Body of pancreas (tissue), 4 donors: ENCODE measurements at regions not wholly inside any gene's neighbourhood (a gene's known extent, or its start where the extent isn't known, plus 50 kb on each side); places are given as distances from the start of the nearest gene placed in this dataset.

Source experiments
- ATAC-seq: fragments of 150-250 bp; one replicate; pipeline ENCODE4 v1.9.1; 2016
- DNase-seq, 4 donors: peaks; one replicate each; pipeline ENCODE4 v3.0.0-alpha.2; 2019
- H3K27ac ChIP-seq, 4 donors: fragments of 200-600 bp; sonication (generic); 1 replicate in 3 of 4; 2 replicates in 1 of 4; pipeline versions ENCODE4 v1.5.1 to v1.6.1; 2016 to 2019; ENCODE audit warnings: mild to moderate bottlenecking in 1 of 4, mixed read lengths in 1 of 4, moderate library complexity in 1 of 4
- H3K27me3 ChIP-seq, 2 donors: fragments of 200-600 bp; sonication (generic); one replicate each; pipeline ENCODE4 v1.6.0; 2016; ENCODE audit warnings: mild to moderate bottlenecking in 1 of 2
- H3K36me3 ChIP-seq, 2 donors: fragments of 200-600 bp; sonication (generic); replicated peaks in 1 of 2; 2 replicates each; pipeline ENCODE4 v1.5.1; 2016; ENCODE audit warnings: low read depth in 2 of 2; ENCODE audit not compliant: insufficient read depth in 1 of 2
- H3K4me1 ChIP-seq: fragments of 200-600 bp; sonication (generic); one replicate; pipeline ENCODE4 v1.6.0; 2016
- H3K4me3 ChIP-seq, 2 donors: fragments of 200-600 bp; sonication (generic); 1 replicate in 1 of 2; 2 replicates in 1 of 2; pipeline ENCODE4 v1.5.1; 2016 to 2019
- H3K9me3 ChIP-seq, 3 donors: fragments of 200-600 bp; sonication (generic); 1 replicate in 2 of 3; 2 replicates in 1 of 3; pipeline ENCODE4 v1.5.1; 2016
- POLR2A ChIP-seq, 3 donors: fragments of 450-650 bp; IDR thresholded peaks; one replicate each; pipeline ENCODE4 v1.6.1; 2016; ENCODE audit warnings: antibody characterized with exemption in 3 of 3, mild to moderate bottlenecking in 2 of 3
- WGBS, 2 donors: methylation state at CpG; one replicate each; pipeline ENCODE4 v1.1.5; 2017; 5-methylcytosine and 5-hydroxymethylcytosine counted together
- intact Hi-C: fragments of 100-400 bp; cut with DNase I; formaldehyde crosslinking; loops from one replicate; pipeline ENCODE4 v1.15.1; 2023
- TF ChIP-seq, protein P1 (sequence below), 7 experiments: fragments of 450-650 bp in 4 of 7; fragments of 200-600 bp in 3 of 7; sonication (generic) in 3 of 7; IDR thresholded peaks; one replicate each; pipeline ENCODE4 v1.5.1; 2016 to 2019; ENCODE audit warnings: antibody characterized with exemption in 7 of 7

DNA sequence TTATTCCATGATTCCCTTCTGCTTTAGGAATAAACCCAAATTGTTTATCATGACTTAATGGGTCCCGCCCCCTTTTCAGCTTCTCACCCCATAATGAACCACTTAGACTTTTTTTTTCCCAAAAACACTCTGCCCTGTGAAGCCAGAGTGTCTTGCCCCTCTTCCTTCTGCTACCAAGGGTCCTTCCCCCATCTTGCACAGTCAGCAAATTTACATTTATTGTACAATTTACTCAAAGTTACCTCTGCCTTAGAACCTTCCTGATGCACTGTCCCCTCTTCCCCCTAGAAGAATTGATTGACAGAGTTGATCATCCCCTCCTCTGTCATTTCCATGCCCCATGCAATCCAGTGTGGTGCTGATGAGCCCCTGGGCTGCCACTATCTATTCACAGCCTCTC lies 101.5 kb upstream of the PPP2R3A start:
- no peak for TF ChIP-seq POLR2A (IDR thresholded peaks at IDR 0.05)
- TF ChIP-seq, protein P1, sequence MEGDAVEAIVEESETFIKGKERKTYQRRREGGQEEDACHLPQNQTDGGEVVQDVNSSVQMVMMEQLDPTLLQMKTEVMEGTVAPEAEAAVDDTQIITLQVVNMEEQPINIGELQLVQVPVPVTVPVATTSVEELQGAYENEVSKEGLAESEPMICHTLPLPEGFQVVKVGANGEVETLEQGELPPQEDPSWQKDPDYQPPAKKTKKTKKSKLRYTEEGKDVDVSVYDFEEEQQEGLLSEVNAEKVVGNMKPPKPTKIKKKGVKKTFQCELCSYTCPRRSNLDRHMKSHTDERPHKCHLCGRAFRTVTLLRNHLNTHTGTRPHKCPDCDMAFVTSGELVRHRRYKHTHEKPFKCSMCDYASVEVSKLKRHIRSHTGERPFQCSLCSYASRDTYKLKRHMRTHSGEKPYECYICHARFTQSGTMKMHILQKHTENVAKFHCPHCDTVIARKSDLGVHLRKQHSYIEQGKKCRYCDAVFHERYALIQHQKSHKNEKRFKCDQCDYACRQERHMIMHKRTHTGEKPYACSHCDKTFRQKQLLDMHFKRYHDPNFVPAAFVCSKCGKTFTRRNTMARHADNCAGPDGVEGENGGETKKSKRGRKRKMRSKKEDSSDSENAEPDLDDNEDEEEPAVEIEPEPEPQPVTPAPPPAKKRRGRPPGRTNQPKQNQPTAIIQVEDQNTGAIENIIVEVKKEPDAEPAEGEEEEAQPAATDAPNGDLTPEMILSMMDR (IDR thresholded peaks at IDR 0.05): no peak
- 66 to 80% methylated on average over 1 of the region's 1 CpG for WGBS, 2 donors
- DNase-seq (no peak), ATAC-seq (no peak)
- Histone ChIP-seq H3K27me3 (no peaks in the 10 kb centered on the region), H3K4me3 (no peak overlapping the region), H3K9me3 (no peaks in the 10 kb centered on the region), H3K27ac (no peak overlapping the region), H3K36me3 (no peaks in the 10 kb centered on the region), H3K4me1 (no peaks in the 10 kb centered on the region)
- intact Hi-C loops: no loop called here

DNA sequence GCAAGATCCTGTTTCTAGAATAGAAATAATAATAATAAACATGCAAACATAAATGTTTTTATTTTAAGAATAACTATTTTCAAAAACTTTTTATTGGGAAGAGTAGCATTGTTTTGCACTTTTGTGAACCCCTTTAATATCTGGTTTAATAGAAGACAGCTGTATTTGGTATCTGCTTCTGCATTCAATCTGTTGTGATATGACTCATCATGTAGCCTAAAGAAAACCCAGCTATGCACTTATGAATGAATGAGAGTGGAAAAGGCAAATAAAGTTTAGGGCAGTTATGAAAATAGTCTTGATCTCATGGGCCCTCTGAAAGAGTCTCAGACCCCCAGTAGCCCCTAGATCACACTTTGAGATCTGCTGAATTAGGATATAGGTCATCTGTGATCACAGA lies 100.4 kb upstream of the PPP2R3A start:
- TF ChIP-seq, protein P1 (IDR thresholded peaks at IDR 0.05): no peak
- no peak for TF ChIP-seq POLR2A (IDR thresholded peaks at IDR 0.05)
- H3K4me1 ChIP-seq: no peaks in the 10 kb centered on the region
- H3K9me3 ChIP-seq: no peaks in the 10 kb centered on the region
- H3K27ac ChIP-seq: no peak overlapping the region
- intact Hi-C loops: no loop called here
- no peaks in the 10 kb centered on the region for H3K36me3 ChIP-seq
- H3K4me3 ChIP-seq: no peak overlapping the region
- ATAC-seq (no peak), DNase-seq (no peak)
- H3K27me3 ChIP-seq: no peaks in the 10 kb centered on the region

GRCh38 chr3:135865553-135865952 lies 100.0 kb upstream of the PPP2R3A start:
- Histone ChIP-seq H3K27me3 (no peaks in the 10 kb centered on the region), H3K9me3 (no peaks in the 10 kb centered on the region), H3K4me1 (no peaks in the 10 kb centered on the region), H3K4me3 (no peak overlapping the region), H3K27ac (no peak overlapping the region), H3K36me3 (no peaks in the 10 kb centered on the region)
- TF ChIP-seq POLR2A (IDR thresholded peaks at IDR 0.05): no peak
- TF ChIP-seq, protein P1 (IDR thresholded peaks at IDR 0.05): no peak
- intact Hi-C loops: no loop called here
- DNase-seq (no peak), ATAC-seq (no peak)
- 67 to 69% methylated on average over 2 of the region's 2 CpGs for WGBS, 2 donors

DNA sequence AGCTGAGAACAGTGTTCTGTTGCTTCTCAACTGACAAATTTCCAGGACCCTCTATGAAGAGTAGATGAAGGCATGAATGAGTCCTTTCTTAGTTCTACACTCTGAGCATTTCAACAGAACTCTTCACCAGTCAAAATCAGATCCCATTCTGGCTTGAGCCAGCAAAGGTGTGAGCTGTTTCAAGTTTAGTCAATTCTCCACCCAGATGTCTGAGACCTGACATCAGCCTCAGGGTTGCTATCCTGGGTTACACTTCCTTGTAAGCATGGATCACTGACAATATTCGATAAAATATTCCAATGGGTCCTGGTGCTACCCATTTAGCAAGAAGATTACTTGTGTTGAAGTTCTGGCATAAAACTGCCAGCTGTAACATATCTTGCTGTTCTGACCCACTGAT lies 97.6 kb upstream of the PPP2R3A start:
- H3K4me3 ChIP-seq: no peak overlapping the region
- WGBS, 2 donors: 62 to 68% methylated on average over 1 of the region's 1 CpG
- intact Hi-C loops: no loop called here
- DNase-seq (no peak), ATAC-seq (no peak)
- H3K4me1 ChIP-seq: no peaks in the 10 kb centered on the region
- H3K27ac ChIP-seq: no peak overlapping the region
- no peaks in the 10 kb centered on the region for H3K27me3 ChIP-seq
- no peaks in the 10 kb centered on the region for H3K36me3 ChIP-seq
- peaks cover 0 to 2% (median 0%) of the 10 kb centered on the region in 3 donors for H3K9me3 ChIP-seq
- TF ChIP-seq POLR2A (IDR thresholded peaks at IDR 0.05): no peak
- TF ChIP-seq, protein P1 (IDR thresholded peaks at IDR 0.05): no peak

- TF ChIP-seq, protein P1 (IDR thresholded peaks at IDR 0.05): no peak
- TF ChIP-seq POLR2A (IDR thresholded peaks at IDR 0.05): no peak
- intact Hi-C loops: no loop called here
- no peaks in the 10 kb centered on the region for H3K27me3 ChIP-seq
- peaks cover 0 to 4% (median 0%) of the 10 kb centered on the region in 3 donors for H3K9me3 ChIP-seq
- no peak overlapping the region for H3K27ac ChIP-seq
- no peaks in the 10 kb centered on the region for H3K4me1 ChIP-seq
- H3K4me3 ChIP-seq: no peak overlapping the region
- no peaks in the 10 kb centered on the region for H3K36me3 ChIP-seq
- no peak for ATAC-seq
- WGBS, 2 donors: 94 to 100% methylated on average over 3 of the region's 3 CpGs
- DNase-seq: no peak
Measured at GRCh38 chr3:135868801-135869200, 96.7 kb upstream of the PPP2R3A start.
